IPS-NIHi11 (cell line): ENCODE measurements at regions not wholly inside any gene's neighbourhood (a gene's known extent, or its start where the extent isn't known, plus 50 kb on each side); places are given as distances from the start of the nearest gene placed in this dataset.
A peak's percentile ranks its signal among the peaks of the same experiment; 100 is the strongest.

Experiments used
- DNase-seq: peaks from one replicate; pipeline ENCODE4 v3.0.0; 2012; ENCODE audit warnings: mixed read lengths, low spot score

GRCh38 chr15:47366884-47367283, 350.4 kb upstream of the SEMA6D start:
- no peak for DNase-seq

- no peak for DNase-seq
Observed at GRCh38 chr15:47367726-47368390, 349.4 kb upstream of the SEMA6D start.

DNA sequence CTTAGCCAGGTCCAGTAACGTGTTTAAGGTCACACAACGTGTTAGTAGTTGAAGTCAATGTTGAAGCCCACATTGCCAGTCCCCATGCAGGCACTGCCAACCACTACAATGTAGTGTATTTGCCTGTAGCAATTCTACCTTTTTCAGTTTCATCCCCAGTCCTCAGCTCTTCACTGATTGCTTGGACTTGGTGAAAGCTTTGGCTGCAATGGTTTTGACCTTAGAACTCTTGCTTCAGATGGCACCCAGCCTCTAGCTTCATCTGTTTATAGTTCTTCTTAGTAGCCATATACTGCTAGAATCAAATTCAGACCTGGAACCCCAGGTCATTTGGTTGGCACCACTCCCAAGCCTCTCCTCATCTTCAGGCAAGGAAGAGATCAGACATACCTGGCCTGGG, 345.4 kb upstream of the SEMA6D start:
- DNase-seq: no peak

GRCh38 chr15:47374222-47374621, 343.1 kb upstream of the SEMA6D start:
- DNase-seq: peak; percentile 32

DNA sequence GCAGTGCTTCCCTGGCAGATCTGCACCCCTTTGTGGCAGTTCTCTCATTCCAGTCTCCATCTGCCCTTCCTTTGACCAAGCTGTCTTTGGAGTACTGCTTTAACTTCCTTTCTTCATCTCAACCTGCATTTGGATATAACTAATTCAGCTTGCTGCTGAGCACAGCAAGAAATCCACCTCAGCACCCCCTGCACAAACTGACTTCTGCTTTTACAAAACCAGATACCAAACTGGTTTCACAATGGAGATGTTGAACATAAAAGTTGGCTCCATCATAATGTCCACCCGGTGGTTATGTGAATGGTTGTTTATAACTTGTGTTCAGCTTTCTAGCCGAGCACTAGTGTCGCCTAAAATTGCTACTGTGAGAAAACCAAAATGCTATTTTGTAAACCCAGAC, 341.1 kb upstream of the SEMA6D start:
- DNase-seq: no peak

- DNase-seq: no peak
Observed at GRCh38 chr15:47377465-47377864, 339.8 kb upstream of the SEMA6D start.

GRCh38 chr15:47378527-47378926, 338.8 kb upstream of the SEMA6D start:
- no peak for DNase-seq

GRCh38 chr15:47383102-47383501, 334.2 kb upstream of the SEMA6D start:
- no peak for DNase-seq

GRCh38 chr15:47383801-47384200, 333.5 kb upstream of the SEMA6D start:
- no peak for DNase-seq

- DNase-seq: peak; percentile 35
Observed at GRCh38 chr15:47384341-47384740, 333.0 kb upstream of the SEMA6D start.

DNA sequence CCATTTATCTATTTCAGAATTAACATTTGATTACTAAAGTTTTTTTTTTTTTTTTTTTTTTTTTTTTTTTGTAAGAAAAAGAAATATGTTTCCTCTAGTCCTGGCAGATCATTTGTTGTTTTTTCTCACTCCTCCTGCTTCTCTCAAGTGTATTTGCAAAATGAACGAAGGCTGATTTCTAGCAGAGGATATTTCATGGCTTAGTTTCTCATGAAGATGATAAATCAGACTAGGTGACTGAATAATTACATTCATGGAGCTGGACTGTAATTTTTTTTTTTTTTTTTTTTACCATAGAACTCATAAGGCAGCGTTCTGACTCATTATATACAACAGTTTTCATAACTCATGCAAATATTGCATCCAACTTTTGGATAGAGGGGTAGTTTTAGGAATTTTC, 332.5 kb upstream of the SEMA6D start:
- DNase-seq: no peak

- DNase-seq: no peak
Observed at GRCh38 chr15:47386459-47386858, 330.8 kb upstream of the SEMA6D start.

GRCh38 chr15:47388299-47388698, 329.0 kb upstream of the SEMA6D start:
- no peak for DNase-seq

- no peak for DNase-seq
Observed at GRCh38 chr15:47390208-47390765, 327.0 kb upstream of the SEMA6D start.

DNA sequence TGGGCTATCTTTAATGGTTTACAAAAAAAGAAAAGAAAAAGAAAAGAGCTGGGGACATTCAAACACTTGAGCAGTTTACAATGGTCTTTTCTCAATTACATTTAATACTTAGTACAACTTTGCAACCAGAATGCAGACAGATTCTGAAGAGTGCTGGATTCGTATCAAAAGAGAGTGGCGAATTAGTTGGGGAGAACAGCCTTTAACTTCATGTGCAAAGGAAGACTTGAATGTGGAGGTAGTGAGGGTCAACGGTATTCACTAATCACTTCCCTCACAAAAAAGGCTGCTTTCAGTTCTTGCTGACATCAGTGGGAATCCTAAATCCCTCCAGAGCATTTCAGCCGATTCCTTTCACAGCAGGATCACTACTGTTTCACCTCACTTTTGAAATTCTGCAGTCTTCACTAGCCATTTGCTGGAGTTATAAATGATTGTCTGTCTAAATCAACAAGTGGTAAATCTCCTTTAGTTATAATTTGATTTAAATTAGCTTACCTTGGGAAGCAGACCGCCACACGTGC, 323.0 kb upstream of the SEMA6D start:
- peak; percentile 12 for DNase-seq

- no peak for DNase-seq
Observed at GRCh38 chr15:47395076-47395475, 322.2 kb upstream of the SEMA6D start.

GRCh38 chr15:47397655-47398054, 319.6 kb upstream of the SEMA6D start:
- no peak for DNase-seq

DNA sequence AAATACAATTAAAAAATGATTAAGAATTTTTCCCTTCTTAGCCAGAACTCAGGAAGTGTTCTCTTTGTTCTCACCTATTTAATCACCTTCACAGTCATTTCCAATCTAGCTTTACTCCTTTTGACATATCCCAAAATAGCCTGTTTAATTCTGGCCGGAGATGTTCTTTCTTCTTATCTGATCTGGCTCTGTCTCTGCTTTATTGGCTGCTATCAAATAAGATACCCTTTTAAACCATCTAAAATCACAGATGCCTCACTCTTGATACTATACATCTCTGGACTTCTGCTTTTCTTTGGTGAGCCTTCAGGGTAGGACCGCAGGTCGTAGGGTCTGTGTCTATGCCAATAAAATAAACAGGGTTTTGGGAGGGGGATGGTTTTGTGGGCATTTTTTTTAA, 319.2 kb upstream of the SEMA6D start:
- DNase-seq: no peak

DNA sequence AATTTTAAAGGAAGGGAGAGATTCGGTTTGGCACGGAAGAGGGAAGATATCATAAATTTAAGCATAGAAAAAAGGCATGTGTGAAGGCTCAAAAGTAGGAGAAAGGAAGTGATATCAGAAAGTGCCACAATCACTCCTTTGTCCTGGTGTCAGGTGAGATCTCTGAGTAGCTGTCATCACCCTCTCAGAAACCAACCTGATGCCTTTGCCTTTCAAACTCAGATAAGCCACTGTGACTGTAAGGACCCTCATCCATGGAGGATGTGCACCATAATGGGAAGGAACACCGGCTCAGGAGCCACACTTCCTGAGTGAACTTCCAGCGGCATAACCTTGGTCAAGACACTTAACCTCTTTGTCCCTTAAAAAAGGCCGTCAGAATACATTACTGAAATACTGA, 318.7 kb upstream of the SEMA6D start:
- DNase-seq: no peak

DNA sequence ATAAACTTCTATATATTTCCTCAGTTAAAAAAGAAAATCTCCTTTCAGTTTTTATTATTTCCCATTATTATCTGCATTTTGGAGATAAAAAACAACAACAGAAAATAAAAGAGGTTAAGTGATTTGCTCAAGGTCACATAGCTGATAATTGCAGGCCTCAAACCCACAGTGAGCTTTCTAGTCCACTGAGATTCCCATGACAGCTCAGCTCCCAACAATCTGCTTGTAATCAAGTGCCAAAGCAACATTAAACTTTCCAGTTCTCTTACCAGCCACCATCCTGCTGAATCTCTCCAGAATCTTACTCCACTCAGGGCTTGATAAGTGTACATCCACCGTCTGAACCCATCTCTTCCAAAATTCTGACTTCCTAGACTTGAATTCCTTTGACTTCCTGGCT, 318.2 kb upstream of the SEMA6D start:
- no peak for DNase-seq

- no peak for DNase-seq
Observed at GRCh38 chr15:47400603-47401002, 316.7 kb upstream of the SEMA6D start.

GRCh38 chr15:47401427-47401826, 315.9 kb upstream of the SEMA6D start:
- DNase-seq: no peak

- no peak for DNase-seq
Observed at GRCh38 chr15:47402829-47403228, 314.5 kb upstream of the SEMA6D start.

DNA sequence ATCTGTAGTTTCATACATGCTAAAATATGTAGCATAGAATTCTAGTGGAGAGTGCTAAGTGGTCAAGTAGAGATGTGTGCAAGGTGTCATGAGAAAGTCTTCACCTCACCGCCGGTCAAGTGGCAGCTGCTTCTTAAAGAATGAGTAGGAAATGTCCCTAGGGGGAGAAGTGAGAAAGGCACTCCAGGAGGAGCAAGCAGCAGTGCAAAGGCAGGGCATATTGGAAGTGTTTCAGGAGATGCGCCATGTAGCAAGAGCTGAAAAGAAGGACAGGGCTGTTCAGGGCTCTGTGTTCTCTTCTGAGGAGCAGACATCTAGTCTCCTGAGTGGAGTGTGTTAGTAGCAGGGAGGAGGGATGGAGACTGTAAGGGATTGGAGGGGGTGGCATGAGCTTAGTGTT, 312.4 kb upstream of the SEMA6D start:
- no peak for DNase-seq
